PC-3 (cell line): ENCODE measurements at regions not wholly inside any gene's neighbourhood (a gene's known extent, or its start where the extent isn't known, plus 50 kb on each side); places are given as distances from the start of the nearest gene placed in this dataset.

Source experiments
- ATAC-seq: fragments of 200-7000 bp; cut with Tn5 transposase; 2 replicates; pipeline ENCODE4 v1.9.1; 2020; ENCODE audit warnings: mild to moderate bottlenecking, moderate library complexity
- BruUV-seq: library from RNA; stranded (reverse); fragments of 400-500 nt; replicated peaks from 2 replicates; lab custom pipeline; 2021; lab: Mats Ljungman, UMichigan
- CTCF ChIA-PET: fragments of 300-600 bp; sonication (Branson Sonifier 250); formaldehyde crosslinking; loops from one replicate; lab custom pipeline; 2022; ENCODE audit warnings: antibody characterized with exemption; lab: Charles Lee
- POLR2A ChIA-PET: fragments of 300-600 bp; sonication (Branson Sonifier 250); formaldehyde crosslinking; loops from one replicate; lab custom pipeline; 2022; ENCODE audit warnings: antibody characterized with exemption; ENCODE audit not compliant: unreplicated experiment; lab: Charles Lee
- DNase-seq: peaks from one replicate; pipeline ENCODE4 v3.0.0-alpha.2; 2015
- H2AFZ ChIP-seq: fragments of 300-600 bp; sonication (generic); 2 replicates; pipeline ENCODE4 v1.6.0; 2016; ENCODE audit warnings: antibody characterized with exemption, low read length
- H3F3A ChIP-seq: fragments of 300-600 bp; sonication (generic); one replicate; pipeline ENCODE4 v1.6.0; 2017; ENCODE audit warnings: antibody characterized with exemption, low read length, control low read depth, mild to moderate bottlenecking; ENCODE audit not compliant: unreplicated experiment
- H3K27ac ChIP-seq: fragments of 300-600 bp; sonication (generic); 2 replicates; pipeline ENCODE4 v1.5.1; 2016; ENCODE audit warnings: mild to moderate bottlenecking, low read length
- H3K27me3 ChIP-seq: fragments of 300-600 bp; sonication (generic); 2 replicates; pipeline ENCODE4 v1.6.1; 2016; ENCODE audit warnings: low read length, mixed read lengths
- H3K36me3 ChIP-seq: fragments of 300-600 bp; sonication (generic); 2 replicates; pipeline ENCODE4 v1.6.1; 2016; ENCODE audit warnings: low read depth, mixed run types, low read length, mixed read lengths
- H3K4me1 ChIP-seq: fragments of 300-600 bp; sonication (generic); 2 replicates; pipeline ENCODE4 v1.5.1; 2016; ENCODE audit warnings: low read length; ENCODE audit not compliant: insufficient read depth
- H3K4me2 ChIP-seq: fragments of 300-600 bp; sonication (generic); 2 replicates; pipeline ENCODE4 v1.6.0; 2016; ENCODE audit warnings: low read length
- H3K4me3 ChIP-seq: fragments of 300-600 bp; sonication (generic); 2 replicates; pipeline ENCODE4 v1.5.1; 2016; ENCODE audit warnings: mild to moderate bottlenecking, low read length, mixed read lengths
- H3K79me2 ChIP-seq: fragments of 300-600 bp; sonication (generic); 2 replicates; pipeline ENCODE4 v1.6.1; 2017; ENCODE audit warnings: low read length, mixed read lengths
- H3K9ac ChIP-seq: fragments of 300-600 bp; sonication (generic); 2 replicates; pipeline ENCODE4 v1.6.0; 2016; ENCODE audit warnings: mild to moderate bottlenecking, low read length
- H3K9me2 ChIP-seq: fragments of 300-600 bp; sonication (generic); replicated peaks from 2 replicates; pipeline ENCODE4 v1.6.1; 2016; ENCODE audit warnings: mixed run types, low read length, mixed read lengths
- H3K9me3 ChIP-seq: fragments of 300-600 bp; sonication (generic); 2 replicates; pipeline ENCODE4 v1.6.1; 2016; ENCODE audit warnings: low read length, mixed read lengths
- H4K20me1 ChIP-seq: fragments of 300-600 bp; sonication (generic); 2 replicates; pipeline ENCODE4 v1.6.1; 2016; ENCODE audit warnings: low read length, mixed read lengths
- CTCF ChIP-seq: fragments of 300-600 bp; sonication (generic); conservative IDR thresholded peaks from 2 replicates; pipeline ENCODE4 v1.5.1; 2017; ENCODE audit warnings: antibody characterized with exemption, low read depth, mild to moderate bottlenecking, low read length
- EZH2 ChIP-seq: fragments of 300-600 bp; sonication (generic); IDR thresholded peaks from one replicate; pipeline ENCODE4 v1.6.1; 2017; ENCODE audit warnings: antibody characterized with exemption, mild to moderate bottlenecking, low read length; ENCODE audit not compliant: unreplicated experiment
- EZH2phosphoT487 ChIP-seq: fragments of 300-600 bp; sonication (generic); IDR thresholded peaks from 2 replicates; pipeline ENCODE4 v1.6.1; 2018; ENCODE audit warnings: mild to moderate bottlenecking, antibody characterized with exemption, low read length, borderline replicate concordance
- intact Hi-C: fragments of 100-400 bp; cut with micrococcal nuclease; formaldehyde crosslinking; loops from 2 replicates; pipeline ENCODE4 v1.9.0; 2023

GRCh38 chr10:84593506-84593905 lies 265.1 kb downstream of the CCSER2 start:
- Histone ChIP-seq H3K4me1 (no peaks in the 10 kb centered on the region), H3K4me3 (no peak overlapping the region), H3K27me3 (peaks cover 21% of the 10 kb centered on the region), H3F3A (no peaks in the 10 kb centered on the region), H2AFZ (no peak overlapping the region), H3K9ac (no peak overlapping the region), H3K36me3 (no peaks in the 10 kb centered on the region), H3K9me3 (no peaks in the 10 kb centered on the region), H3K79me2 (no peaks in the 10 kb centered on the region), H3K4me2 (no peak overlapping the region), H4K20me1 (no peaks in the 10 kb centered on the region), H3K27ac (no peak overlapping the region), H3K9me2 (no peaks in the 10 kb centered on the region)
- no TSS peak for BruUV-seq
- DNase-seq (no peak), ATAC-seq (no peak)
- TF ChIP-seq CTCF (no peak), EZH2phosphoT487 (no peak)
- intact Hi-C loops = no loop called here
- ChIA-PET CTCF (no interaction called here), POLR2A (no interaction called here)

GRCh38 chr10:84596585-84596984 lies 268.2 kb downstream of the CCSER2 start:
- H3F3A ChIP-seq = no peaks in the 10 kb centered on the region
- H3K9me3 ChIP-seq = no peaks in the 10 kb centered on the region
- TF ChIP-seq EZH2phosphoT487 = no peak
- TF ChIP-seq EZH2 = no peak
- TF ChIP-seq CTCF = no peak
- H3K4me1 ChIP-seq = no peaks in the 10 kb centered on the region
- ChIA-PET POLR2A (no interaction called here), CTCF (no interaction called here)
- no peak overlapping the region for H3K9ac ChIP-seq
- peaks cover 17% of the 10 kb centered on the region for H3K27me3 ChIP-seq
- no TSS peak for BruUV-seq
- H3K36me3 ChIP-seq = no peaks in the 10 kb centered on the region
- ATAC-seq (no peak), DNase-seq (no peak)
- H3K79me2 ChIP-seq = no peaks in the 10 kb centered on the region
- no peak overlapping the region for H3K4me2 ChIP-seq
- H2AFZ ChIP-seq = no peak overlapping the region
- intact Hi-C loops = no loop called here
- H3K9me2 ChIP-seq = no peaks in the 10 kb centered on the region
- no peak overlapping the region for H3K27ac ChIP-seq
- H4K20me1 ChIP-seq = no peaks in the 10 kb centered on the region
- no peak overlapping the region for H3K4me3 ChIP-seq

- CTCF ChIA-PET = no interaction called here
- BruUV-seq = no TSS peak
- Histone ChIP-seq H3K27me3 (peaks cover 18% of the 10 kb centered on the region), H3K36me3 (no peaks in the 10 kb centered on the region), H3K4me2 (no peak overlapping the region), H3K9ac (no peak overlapping the region), H4K20me1 (no peaks in the 10 kb centered on the region), H3K4me3 (no peak overlapping the region), H3K9me2 (no peaks in the 10 kb centered on the region), H3K4me1 (no peaks in the 10 kb centered on the region), H3K27ac (no peak overlapping the region), H2AFZ (no peak overlapping the region), H3K9me3 (no peaks in the 10 kb centered on the region), H3K79me2 (no peaks in the 10 kb centered on the region), H3F3A (no peaks in the 10 kb centered on the region)
- TF ChIP-seq EZH2 = no peak
- TF ChIP-seq CTCF = no peak
- POLR2A ChIA-PET = no interaction called here
- DNase-seq (no peak), ATAC-seq (no peak)
- intact Hi-C loops = no loop called here
Measured at GRCh38 chr10:84599254-84599653, 270.9 kb downstream of the CCSER2 start.
